OCI-LY1 (cell line): ENCODE measurements at regions not wholly inside any gene's neighbourhood (a gene's known extent, or its start where the extent isn't known, plus 50 kb on each side); places are given as distances from the start of the nearest gene placed in this dataset.

Experiments used
- H2AFZ ChIP-seq: fragments of 200-600 bp; sonication (generic), shearing (Covaris generic); 2 replicates; pipeline ENCODE4 v1.6.0; 2014; ENCODE audit warnings: antibody characterized with exemption, mild to moderate bottlenecking, low read length
- H3F3A ChIP-seq: fragments of 200-600 bp; sonication (generic), shearing (Covaris generic); 2 replicates; pipeline ENCODE4 v1.6.0; 2014; ENCODE audit warnings: mild to moderate bottlenecking, antibody characterized with exemption, low read length, moderate library complexity; ENCODE audit not compliant: insufficient read depth
- H3K27ac ChIP-seq: fragments of 200-600 bp; sonication (generic); 2 replicates; pipeline ENCODE4 v1.5.1; 2014; ENCODE audit warnings: low read length, mixed run types, mild to moderate bottlenecking, low read depth; ENCODE audit not compliant: poor library complexity, severe bottlenecking
- H3K27me3 ChIP-seq: fragments of 200-600 bp; sonication (generic); 2 replicates; pipeline ENCODE4 v1.6.0; 2014; ENCODE audit warnings: antibody characterized with exemption, mild to moderate bottlenecking, low read length, moderate library complexity; ENCODE audit not compliant: insufficient read depth
- H3K36me3 ChIP-seq: fragments of 200-600 bp; sonication (generic); 2 replicates; pipeline ENCODE4 v1.6.1; 2014; ENCODE audit warnings: mild to moderate bottlenecking, antibody characterized with exemption, low read length, moderate library complexity, mixed read lengths; ENCODE audit not compliant: insufficient read depth
- H3K4me1 ChIP-seq: fragments of 200-600 bp; sonication (generic); 2 replicates; pipeline ENCODE4 v1.5.1; 2014; ENCODE audit warnings: mild to moderate bottlenecking, low read length, moderate library complexity; ENCODE audit not compliant: insufficient read depth, severe bottlenecking
- H3K4me2 ChIP-seq: fragments of 200-600 bp; sonication (generic), shearing (Covaris generic); 2 replicates; pipeline ENCODE4 v1.6.1; 2014; ENCODE audit warnings: low read length
- H3K4me3 ChIP-seq: fragments of 200-600 bp; sonication (generic); 2 replicates; pipeline ENCODE4 v1.5.1; 2014; ENCODE audit warnings: low read length, low read depth, mild to moderate bottlenecking, mixed read lengths; ENCODE audit not compliant: poor library complexity, severe bottlenecking
- H3K79me2 ChIP-seq: fragments of 200-600 bp; shearing (Covaris generic); 2 replicates; pipeline ENCODE4 v1.6.1; 2016; ENCODE audit warnings: mixed run types, low read length, mixed read lengths; ENCODE audit not compliant: insufficient read depth
- H3K9ac ChIP-seq: fragments of 200-600 bp; sonication (generic), shearing (Covaris generic); 2 replicates; pipeline ENCODE4 v1.6.1; 2014; ENCODE audit warnings: mild to moderate bottlenecking, low read length, mixed read lengths
- H3K9me2 ChIP-seq: fragments of 200-600 bp; sonication (generic), shearing (Covaris generic); 2 replicates; pipeline ENCODE4 v1.6.1; 2014; ENCODE audit warnings: low read depth, mild to moderate bottlenecking, low read length, mixed read lengths
- H3K9me3 ChIP-seq: fragments of 200-600 bp; shearing (Covaris generic); 2 replicates; pipeline ENCODE4 v1.6.1; 2014; ENCODE audit warnings: low read length, mixed read lengths
- H4K20me1 ChIP-seq: fragments of 200-600 bp; sonication (generic), shearing (Covaris generic); 2 replicates; pipeline ENCODE4 v1.6.0; 2016; ENCODE audit warnings: mild to moderate bottlenecking, low read length; ENCODE audit not compliant: insufficient read depth
- CTCF ChIP-seq: fragments of 200-600 bp; sonication (generic), shearing (Covaris generic); IDR thresholded peaks from 2 replicates; pipeline ENCODE4 v1.5.1; 2017; ENCODE audit warnings: mild to moderate bottlenecking, antibody characterized with exemption, low read length, moderate library complexity, mixed read lengths
- EZH2 ChIP-seq: fragments of 200-600 bp; sonication (generic), shearing (Covaris generic); IDR thresholded peaks from 2 replicates; pipeline ENCODE4 v1.8.0; 2017; ENCODE audit warnings: borderline replicate concordance, mixed run types, mild to moderate bottlenecking, antibody characterized with exemption, low read length, moderate library complexity, mixed read lengths

DNA sequence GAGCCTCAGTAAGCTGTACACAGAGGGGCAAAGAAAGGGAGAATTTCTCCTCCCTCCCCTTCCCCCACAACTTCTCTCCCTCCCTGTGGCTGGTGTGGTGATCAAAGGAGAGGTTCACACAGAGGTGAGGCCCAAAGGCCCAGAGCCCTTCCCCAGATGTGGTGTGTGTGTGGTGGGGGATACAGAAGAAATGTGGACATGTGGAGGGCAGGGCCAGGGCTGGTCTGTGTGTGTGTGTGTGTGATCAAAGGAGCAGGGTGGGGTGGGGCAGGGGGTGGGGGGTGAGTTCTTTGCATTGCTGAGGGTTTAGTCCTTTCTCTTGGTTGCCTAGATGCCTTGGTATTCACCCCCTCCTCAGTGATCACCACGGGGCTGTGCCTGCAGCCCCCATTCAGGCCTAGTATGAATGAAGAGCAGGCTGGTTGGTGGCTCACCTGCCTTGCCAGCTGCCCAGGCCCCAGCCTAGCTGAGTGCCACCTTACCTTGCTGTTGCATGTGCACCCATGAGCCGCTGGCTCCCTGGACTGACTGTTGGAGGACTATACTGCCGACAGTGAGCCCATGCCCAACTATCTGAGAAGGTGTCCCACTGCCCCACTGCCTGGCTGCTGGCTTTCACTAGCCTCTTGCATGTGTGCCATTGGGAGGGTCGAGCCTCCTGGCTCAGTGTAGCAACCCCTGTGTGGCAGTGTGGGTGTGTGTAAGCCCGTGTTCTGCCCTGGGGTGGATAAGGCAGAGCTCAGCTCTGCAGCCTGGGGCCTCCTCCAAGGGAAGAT, 101.9 kb downstream of the EFNB1 start:
- Histone ChIP-seq H3K4me1 (no peaks in the 10 kb centered on the region), H3K9me3 (no peaks in the 10 kb centered on the region), H3K27me3 (no peaks in the 10 kb centered on the region), H3K36me3 (no peaks in the 10 kb centered on the region), H4K20me1 (no peaks in the 10 kb centered on the region), H3K79me2 (no peaks in the 10 kb centered on the region), H3K9ac (no peak overlapping the region), H3F3A (no peaks in the 10 kb centered on the region), H3K27ac (no peak overlapping the region), H3K4me3 (no peak overlapping the region), H2AFZ (no peak overlapping the region), H3K9me2 (no peaks in the 10 kb centered on the region), H3K4me2 (no peak overlapping the region)
- TF ChIP-seq EZH2 = no peak
- TF ChIP-seq CTCF = no peak

- no peaks in the 10 kb centered on the region for H3F3A ChIP-seq
- no peaks in the 10 kb centered on the region for H4K20me1 ChIP-seq
- H3K9ac ChIP-seq = no peak overlapping the region
- TF ChIP-seq EZH2 (no peak), CTCF (no peak)
- no peak overlapping the region for H3K27ac ChIP-seq
- no peaks in the 10 kb centered on the region for H3K4me1 ChIP-seq
- H3K36me3 ChIP-seq = no peaks in the 10 kb centered on the region
- no peaks in the 10 kb centered on the region for H3K27me3 ChIP-seq
- no peak overlapping the region for H3K4me3 ChIP-seq
- no peak overlapping the region for H2AFZ ChIP-seq
- H3K79me2 ChIP-seq = no peaks in the 10 kb centered on the region
- H3K9me2 ChIP-seq = no peaks in the 10 kb centered on the region
- H3K4me2 ChIP-seq = no peak overlapping the region
- no peaks in the 10 kb centered on the region for H3K9me3 ChIP-seq
Measured at GRCh38 chrX:68929332-68930150, 100.7 kb downstream of the EFNB1 start.

- Histone ChIP-seq H3K27me3 (no peaks in the 10 kb centered on the region), H3K9ac (no peak overlapping the region), H4K20me1 (no peaks in the 10 kb centered on the region), H3F3A (no peaks in the 10 kb centered on the region), H3K9me3 (no peaks in the 10 kb centered on the region), H3K4me1 (no peaks in the 10 kb centered on the region), H3K36me3 (no peaks in the 10 kb centered on the region), H2AFZ (no peak overlapping the region), H3K9me2 (no peaks in the 10 kb centered on the region), H3K27ac (no peak overlapping the region), H3K4me2 (no peak overlapping the region), H3K4me3 (no peak overlapping the region), H3K79me2 (no peaks in the 10 kb centered on the region)
- TF ChIP-seq CTCF = no peak
- TF ChIP-seq EZH2 = no peak
Measured at GRCh38 chrX:68928401-68928800, 99.6 kb downstream of the EFNB1 start.
